Endothelial cell of hepatic sinusoid (primary cell): ENCODE measurements at regions not wholly inside any gene's neighbourhood (a gene's known extent, or its start where the extent isn't known, plus 50 kb on each side); places are given as distances from the start of the nearest gene placed in this dataset.
"Not testable (repeated sequence)": the region's sequence is repeated elsewhere in the genome, so short reads cannot be mapped to it uniquely, and the experiment has no call there.

Experiments
- in situ Hi-C: cut with HindIII; loops from 2 replicates; pipeline ENCODE4 v1.10.0; 2017; ENCODE audit warnings: low sequenced_read_pairs

DNA sequence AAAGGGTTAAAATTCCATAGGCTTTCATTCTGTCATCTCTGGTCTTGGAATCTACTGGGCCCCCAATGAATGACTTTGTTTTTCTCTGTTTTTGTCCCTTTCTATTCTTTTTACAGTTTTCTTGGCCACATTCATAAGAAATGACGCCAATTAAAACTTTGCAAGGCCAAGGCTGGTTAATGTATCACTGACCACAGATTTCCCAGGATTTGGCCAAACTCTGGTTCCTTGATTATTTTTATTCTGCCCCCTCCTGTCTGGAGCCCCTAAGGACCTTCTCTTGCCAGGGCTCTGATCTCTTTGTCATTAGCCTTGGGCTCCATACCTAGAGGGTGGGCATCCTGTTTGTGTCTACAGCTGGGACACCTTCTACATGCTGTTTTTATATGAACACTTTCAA, 388.9 kb upstream of the PAPPA start:
- in situ Hi-C loops = no loop called here

DNA sequence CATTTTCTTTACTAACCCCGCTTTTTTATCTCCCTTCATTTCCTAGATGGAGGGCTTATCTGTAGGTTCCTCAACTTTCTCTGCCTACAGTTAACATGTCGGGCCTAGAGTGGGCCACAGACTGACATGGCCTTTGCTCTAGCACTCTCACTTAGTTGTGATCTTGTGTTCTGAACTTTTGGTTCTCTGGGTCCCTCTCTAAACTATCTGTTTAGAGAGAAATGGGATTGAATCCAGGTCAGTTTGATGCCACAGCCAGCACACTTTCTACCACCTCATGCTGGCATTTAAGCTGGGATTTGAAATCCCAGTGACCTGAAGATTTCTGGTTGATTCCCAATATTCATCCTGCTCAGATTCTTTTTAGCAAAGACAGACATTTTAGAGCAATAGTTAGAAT, 388.5 kb upstream of the PAPPA start:
- in situ Hi-C loops = no loop called here

DNA sequence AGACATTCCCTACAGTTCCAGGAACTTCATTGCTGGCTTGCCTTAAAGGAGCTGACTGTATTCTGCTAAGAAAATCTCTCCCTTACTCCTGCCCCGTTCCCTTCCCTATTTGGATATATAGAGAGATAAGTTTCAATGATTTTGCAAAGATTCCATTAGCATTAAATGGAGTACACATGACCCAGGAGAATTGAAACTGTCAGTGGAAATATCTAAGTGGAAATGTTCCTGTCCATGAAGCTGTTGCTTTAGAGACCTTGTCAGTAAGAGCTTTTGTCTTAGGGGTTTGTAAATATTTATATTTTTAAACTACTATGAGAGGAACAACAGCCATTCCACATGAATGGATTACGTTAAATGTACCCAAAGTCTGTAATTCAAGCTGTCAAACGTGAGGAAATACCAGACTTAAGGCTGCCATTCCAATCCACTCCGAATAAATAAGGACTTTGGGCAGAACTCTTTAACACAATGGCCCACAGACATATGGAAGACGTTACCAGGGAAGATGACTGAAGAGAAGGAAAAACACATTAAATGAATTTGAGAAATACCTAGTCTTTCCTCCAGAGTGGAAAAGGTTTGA, 387.1 kb upstream of the PAPPA start:
- in situ Hi-C loops = no loop called here

- in situ Hi-C loops = no loop called here
Observed at GRCh38 chr9:115770521-115770920, 383.1 kb upstream of the PAPPA start.

GRCh38 chr9:115775659-115776058, 377.9 kb upstream of the PAPPA start:
- in situ Hi-C loops = no loop called here

- in situ Hi-C loops = no loop called here
Observed at GRCh38 chr9:115777610-115778009, 376.0 kb upstream of the PAPPA start.

DNA sequence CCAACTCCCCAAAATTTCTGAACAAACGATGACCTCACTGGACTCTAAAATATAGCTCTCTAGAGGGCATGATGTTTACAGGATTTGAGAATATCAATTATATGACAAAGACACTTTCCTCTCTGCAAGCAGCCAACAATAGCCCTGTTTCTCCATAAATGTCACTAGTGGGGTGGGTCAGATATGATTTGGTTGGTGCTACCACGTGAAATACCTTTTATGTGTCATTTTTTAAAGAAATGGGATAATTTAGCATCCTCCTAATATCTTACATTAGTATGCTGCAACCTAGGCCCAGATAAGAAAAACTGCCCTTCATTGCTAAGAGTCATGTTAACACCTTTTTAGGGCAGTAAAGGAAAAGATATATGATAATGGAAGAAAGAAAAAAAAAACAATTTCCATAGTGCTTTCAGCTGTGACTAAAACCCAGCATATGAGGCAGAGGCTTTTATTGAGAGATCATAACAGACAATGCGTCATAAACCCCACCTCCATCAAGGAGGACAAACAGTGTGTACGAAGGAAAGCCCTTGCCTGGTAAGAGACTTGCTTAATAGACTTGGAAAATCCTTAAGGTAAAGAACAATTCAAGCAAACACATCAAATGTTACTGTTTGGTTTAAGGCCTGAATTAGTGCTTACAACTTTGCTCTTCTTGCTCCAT, 372.4 kb upstream of the PAPPA start:
- in situ Hi-C loops = no loop called here

DNA sequence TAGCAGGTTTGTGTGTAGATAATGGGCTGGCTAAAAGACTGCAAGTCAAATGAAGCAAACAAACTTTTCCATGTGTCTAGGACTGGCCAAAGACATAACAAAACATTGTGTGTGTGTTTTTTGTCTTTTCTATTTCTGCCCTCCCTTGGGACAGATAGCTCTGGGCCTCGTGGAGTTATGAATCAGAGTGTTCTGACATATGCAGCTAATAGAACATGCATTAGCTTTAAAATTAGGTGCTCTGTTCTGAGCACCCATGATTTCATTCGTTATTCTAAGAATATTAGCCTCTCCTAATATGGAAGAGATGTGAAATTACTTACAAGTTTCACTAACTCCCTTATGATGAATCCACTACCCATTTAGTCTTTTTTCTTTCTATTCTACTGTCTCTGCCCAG, 367.3 kb upstream of the PAPPA start:
- in situ Hi-C loops = no loop called here

DNA sequence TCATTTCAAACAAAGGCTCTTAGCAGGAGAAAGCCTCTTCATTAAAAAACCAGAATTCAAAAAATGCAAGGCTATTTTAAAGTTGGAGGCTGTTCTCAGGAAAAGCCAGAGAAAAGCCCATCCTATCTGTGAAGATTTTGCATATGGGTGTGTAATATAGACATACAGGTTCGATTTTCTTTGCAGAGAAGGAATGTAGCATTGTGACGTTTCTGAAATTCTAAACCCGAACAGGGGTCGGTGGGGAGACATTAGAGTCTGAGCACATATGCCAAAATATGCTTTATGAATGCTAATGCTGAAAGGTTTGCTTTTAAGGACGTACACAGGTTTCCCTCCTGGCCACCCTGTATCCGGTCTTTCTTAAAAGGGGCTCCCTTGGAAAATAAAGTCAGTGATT, 363.1 kb upstream of the PAPPA start:
- in situ Hi-C loops = no loop called here

DNA sequence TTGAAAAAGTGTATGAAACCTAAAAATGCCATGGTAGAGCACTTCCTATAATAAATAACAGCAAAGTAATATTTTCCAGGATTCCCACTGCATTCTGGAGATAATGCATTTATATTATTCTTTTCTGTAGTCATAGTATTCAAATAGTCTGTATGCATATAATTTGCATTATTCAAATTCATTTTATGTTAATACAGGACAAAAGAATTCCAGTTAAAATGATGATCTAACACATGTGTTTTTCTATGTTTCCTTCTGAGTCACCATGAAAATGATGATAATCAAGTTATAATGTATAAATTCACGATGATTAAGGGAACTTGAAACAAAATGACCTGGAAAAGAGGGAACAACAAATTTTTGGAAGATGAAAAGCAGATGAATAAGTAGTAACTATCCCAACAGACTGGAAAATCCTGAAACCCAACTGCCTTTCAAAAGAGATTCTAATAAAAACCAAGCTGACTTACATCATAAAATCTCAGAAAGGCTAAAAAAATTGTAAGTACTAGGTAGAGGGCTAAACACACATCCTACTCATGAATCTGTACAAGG, 358.6 kb upstream of the PAPPA start:
- in situ Hi-C loops = no loop called here

DNA sequence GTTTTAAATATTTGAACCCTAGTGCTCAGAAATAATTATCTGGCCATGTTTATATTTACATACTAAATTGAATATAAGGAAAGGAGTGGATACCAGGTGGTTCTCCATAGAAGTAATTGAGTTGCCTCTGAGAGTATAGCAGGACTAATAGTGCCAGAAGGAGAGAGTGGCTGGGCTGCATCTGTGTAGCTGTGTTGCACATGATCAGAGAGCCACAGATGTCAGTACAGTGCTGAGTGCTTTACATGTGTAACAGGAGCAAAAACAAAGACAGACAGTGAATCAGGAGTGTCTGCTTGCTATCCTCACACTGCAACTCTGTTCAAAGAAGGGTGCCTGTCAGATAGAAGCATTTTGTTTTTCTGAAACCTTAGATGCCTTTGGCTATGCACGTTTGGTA, 353.9 kb upstream of the PAPPA start:
- in situ Hi-C loops = no loop called here

DNA sequence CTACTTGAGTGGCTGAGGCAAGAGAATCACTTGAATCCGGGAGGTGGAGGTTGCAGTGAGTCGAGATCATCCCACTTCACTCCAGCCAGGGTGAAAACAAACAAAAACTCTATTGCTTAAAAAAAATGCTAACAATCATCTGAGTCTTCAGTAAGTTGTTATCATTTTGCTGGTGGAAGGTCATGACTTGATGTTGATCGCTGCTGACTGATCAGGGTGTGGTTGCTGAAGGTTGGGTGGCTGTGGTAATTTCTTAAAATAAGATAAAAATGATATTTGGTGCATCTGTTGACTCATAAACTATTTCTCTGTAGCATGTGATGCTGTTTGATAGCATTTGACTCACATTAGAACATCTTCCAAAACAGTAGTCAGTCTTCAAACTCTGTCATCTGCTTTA, 349.4 kb upstream of the PAPPA start:
- in situ Hi-C loops = no loop called here

DNA sequence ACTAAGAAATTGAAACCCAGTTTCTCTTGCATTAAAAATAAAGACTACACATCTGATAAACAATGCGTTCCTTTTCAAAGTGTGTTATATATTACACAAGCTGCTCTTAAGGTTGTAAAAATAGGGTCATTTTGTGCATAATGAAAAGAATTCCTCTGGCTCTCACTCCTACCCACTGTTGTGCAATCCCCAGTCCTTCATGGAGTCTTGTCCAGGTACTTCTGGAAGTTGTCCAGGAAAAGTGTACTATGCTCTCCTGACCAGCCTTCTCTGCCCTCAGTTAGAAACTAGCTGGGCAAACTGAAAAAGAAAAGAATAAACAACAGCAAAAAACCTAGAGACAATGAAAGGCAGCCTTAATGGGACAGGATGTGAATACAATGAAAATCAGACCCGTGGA, 345.5 kb upstream of the PAPPA start:
- in situ Hi-C loops = no loop called here

DNA sequence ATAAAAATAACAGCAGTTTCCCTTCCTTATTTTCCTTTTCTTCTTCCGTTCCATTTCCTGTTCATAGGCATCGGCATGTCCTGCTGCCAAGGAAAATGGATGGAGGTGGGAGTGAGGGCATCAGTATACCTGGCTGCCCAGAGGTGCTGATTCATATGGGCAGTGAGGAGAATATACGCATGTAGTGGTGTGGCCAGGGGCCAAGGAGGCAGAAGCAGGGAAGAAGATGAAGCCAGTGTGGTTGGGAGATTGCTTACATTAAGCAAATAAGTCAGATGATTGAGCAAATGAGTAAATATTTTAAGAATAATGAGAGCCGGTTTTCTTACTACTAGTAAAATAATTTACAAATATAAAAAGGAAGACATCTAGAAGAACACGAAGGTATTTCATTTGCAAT, 344.9 kb upstream of the PAPPA start:
- in situ Hi-C loops = no loop called here

DNA sequence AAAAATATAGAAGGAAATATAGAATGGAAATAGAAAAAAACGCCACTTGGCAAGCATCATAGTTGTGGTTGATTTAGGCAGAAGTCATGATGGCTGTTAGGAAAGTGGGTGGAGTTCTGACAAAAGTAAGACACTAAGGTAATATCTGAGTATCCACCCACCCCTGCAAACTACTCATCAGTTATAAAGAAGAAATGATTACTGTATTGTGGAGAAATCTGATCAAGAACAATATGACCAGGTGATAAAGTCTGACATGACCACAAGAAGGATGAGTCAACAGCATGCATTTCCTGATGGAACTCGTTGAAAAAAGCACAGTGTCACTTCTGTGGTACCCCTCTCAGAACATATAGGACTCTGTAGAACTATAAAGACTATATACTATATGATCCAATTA, 343.4 kb upstream of the PAPPA start:
- in situ Hi-C loops = no loop called here

- in situ Hi-C loops = no loop called here
Observed at GRCh38 chr9:115814081-115814480, 339.5 kb upstream of the PAPPA start.

DNA sequence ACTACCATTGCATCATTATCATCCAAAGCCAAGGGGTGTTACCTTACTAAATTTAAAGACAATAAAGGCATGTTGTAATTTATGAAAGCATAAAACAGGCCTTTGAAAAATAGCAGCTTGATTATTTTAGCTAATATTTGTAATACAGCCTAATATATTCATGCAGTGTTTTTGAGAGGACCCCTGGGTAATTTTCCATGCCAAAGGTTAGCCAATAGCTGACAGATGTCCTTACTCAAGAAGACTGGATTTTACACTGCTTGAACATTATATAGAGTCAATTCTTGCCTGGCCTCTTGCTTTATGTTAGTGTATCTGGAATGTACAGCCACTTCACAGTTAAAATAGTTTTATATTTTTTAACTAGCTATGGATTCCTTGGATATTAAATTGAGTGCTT, 337.8 kb upstream of the PAPPA start:
- in situ Hi-C loops = no loop called here

GRCh38 chr9:115818651-115819050, 334.9 kb upstream of the PAPPA start:
- in situ Hi-C loops = not testable (repeated sequence)

DNA sequence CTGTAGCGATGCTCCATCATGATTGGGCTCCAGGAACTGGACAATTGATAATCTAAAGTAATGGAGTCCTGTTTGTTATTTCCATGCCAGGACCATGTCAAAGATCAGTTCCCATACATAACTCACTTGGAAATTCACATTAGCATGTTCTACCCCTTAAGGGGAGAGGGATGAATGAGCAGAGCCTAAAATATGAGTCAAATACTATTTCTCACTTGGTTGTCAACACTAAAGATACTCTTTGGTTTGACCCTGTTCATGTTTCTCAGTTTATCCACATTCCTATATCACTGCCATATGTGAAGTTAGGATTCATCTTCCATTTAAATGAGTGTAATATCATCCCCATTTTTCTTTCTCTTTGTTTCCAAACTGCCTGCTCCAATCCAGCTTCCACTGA, 321.6 kb upstream of the PAPPA start:
- in situ Hi-C loops = no loop called here

- in situ Hi-C loops = no loop called here
Observed at GRCh38 chr9:115837618-115838017, 316.0 kb upstream of the PAPPA start.

- in situ Hi-C loops = no loop called here
Observed at GRCh38 chr9:115838417-115838816, 315.2 kb upstream of the PAPPA start.

GRCh38 chr9:115844433-115844832, 309.2 kb upstream of the PAPPA start:
- in situ Hi-C loops = not testable (repeated sequence)
